Midbrain (tissue), 1 donor: ENCODE measurements at regions not wholly inside any gene's neighbourhood (a gene's known extent, or its start where the extent isn't known, plus 50 kb on each side); places are given as distances from the start of the nearest gene placed in this dataset.

Experiments
- DNase-seq: peaks from one replicate; lab custom pipeline; 2025; lab: John Stamatoyannopoulos, UW

DNA sequence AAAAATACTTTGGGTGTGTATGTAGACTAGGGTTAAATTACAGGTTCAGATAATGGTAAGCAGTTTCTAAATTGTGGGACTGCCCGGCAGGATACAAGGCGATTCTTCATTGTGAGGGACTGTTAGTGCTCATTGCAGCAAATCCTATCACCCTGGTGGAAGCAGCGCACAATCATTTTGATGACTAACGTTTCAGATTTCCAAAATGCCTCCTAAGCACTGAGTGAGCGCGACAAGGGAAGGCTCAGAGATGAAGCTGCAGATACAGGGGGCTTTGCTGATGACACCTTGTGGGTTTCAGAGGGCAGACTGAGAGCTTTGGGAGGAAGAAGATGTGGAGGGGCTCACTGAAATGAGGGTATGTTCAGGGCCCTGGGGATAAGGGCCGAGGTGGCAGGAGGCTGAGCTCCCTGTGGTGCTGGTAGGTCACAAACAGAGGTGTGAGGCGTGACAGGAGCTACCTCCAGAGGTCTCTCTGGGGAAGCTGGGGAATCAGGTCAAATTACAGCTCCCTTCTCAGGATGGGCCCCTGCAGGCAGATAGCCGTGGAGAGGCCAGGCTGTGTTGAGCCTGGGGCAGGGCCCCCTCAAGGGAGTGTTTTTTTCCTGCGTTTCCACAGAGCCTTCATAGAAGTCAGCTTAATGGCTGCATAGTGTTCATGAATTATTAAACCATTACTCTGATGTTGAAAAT, 84.5 kb upstream of the FYN start:
- no peak for DNase-seq

DNA sequence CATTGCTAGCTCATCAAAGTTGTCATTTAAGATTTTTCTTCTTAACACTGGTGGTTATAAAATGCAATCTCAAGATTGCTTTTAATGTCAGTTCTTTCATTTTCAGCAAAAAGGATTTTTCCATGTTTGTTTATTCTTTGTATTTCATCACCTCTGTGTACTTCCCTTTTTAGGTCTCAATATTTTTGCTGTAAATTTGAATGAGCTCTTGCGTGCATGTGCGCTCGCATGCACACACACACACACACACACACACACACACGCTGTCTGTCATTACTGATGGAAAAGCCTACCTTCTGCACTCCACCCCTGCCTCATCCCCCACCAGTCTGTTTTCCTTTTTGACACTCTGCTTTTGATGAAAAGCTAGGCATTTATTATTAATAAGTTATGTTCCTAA, 85.3 kb upstream of the FYN start:
- DNase-seq = no peak

DNA sequence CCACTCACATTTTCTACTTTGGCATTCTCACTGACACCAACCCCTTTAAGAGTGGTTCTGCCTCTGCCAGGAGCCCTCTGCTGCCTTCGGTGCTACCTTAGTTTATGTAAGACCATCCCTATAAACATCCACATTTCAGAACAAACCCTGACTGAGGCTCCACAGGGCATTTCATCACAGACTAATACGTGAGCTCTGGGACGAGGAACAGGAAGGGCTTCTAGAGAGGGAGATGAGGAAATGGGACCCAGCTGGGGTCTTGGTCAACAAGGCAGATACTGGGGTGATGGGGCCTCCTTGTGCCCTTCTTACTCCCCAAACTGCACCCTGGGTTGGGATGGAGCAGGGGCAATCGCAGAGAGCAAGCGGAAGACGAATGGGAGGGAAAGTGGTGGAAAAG, 86.5 kb upstream of the FYN start:
- no peak for DNase-seq

DNA sequence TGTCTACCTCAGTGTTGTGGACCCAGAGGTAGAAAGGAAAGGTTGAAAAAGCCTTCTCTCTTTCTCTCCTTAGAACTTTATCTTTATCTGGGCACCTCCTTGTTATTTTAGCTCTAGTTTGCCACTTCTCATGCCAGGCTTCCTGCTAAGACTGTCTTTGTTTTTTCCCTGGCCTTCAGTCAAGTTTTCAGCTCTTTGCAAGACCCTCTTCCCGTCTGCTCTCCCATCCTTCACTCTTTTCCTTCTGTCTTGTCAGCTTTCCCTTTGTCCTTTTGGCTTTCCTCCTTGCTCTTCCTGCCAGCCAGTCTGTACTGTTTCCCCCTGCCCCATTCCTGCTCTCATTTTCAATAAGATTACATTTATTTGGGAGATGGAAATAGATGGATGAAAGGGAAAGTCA, 86.8 kb upstream of the CCN6 start:
- DNase-seq = no peak

DNA sequence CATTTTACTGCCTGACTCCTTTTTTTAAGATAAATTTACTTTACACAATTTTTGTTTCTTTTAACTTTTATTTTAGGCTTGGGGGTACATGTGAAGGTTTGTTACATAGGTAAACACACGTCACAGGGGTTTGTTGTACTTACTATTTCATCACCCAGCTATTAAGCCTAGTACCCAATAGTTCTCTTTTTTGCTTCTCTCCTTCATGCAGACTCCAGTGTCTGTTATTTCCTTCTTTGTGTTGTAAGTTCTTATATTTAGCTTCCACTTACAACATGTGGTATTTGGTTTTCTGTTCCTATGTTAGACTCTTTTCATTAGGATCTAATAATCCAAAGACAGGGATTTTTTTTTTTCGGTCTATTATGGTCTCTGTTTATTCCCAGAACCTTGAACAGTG, 83.5 kb upstream of the CCN6 start:
- no peak for DNase-seq

DNA sequence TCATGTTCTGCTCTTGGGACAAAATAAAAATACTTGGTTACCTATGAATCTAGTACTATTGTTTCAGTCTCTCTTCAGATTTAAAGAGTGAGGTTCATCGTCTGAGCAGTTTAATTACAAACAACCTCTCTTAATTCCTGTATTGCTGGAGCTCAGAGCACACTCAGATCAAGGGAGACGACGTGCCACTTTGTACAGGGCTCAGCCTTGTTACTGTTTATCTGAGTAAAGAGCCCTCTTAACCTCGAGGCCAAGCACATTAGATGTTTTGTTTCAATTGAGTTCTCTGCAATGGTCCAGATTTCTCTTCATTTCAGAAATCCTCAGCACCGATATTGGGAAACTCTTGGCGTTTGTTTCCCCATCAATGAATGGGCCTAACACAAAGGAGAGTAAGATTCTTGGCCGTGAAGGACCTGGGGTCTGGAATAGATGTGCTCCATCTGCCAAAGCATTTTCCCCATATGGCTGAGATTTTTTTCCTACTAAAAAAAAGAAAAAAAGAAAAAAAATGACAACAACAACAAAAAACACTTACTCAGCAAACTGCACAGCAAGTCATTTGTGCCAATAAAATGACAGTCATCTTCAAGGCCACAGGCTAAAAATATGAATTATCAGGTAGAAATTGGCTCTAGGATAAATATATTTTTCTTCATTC, 82.6 kb upstream of the CCN6 start:
- DNase-seq = no peak

DNA sequence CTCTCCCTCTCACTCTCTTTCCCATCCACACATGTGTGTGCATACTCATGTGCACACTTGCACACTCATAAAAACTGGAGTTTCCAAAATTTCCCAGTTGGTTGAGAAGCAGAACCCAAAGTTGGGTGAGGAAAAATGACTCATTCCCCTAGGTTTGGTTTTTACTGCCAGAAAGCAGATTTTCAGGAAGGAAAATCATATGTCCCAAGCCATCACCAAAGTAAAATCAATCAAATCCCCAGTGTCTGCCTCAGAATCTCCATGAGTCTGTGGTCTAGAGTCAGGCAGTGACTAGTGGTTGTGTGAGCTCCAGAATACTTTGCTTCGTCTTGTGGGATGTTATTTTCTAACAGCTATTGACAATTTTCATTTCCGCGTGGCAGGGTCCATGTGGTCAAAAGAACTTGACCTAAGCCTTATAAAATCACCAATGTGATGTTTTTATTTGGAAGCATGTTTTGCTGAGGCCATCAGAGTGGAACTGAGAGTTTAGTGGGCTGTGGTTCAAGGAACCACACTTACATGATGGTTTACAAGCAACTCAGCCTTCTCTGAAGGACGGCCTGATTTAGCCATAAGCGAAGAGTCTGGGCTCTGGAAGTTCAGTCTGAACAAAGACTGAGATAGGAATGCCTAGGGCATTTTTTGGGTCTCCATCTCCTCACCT, 81.9 kb upstream of the CCN6 start:
- no peak for DNase-seq

DNA sequence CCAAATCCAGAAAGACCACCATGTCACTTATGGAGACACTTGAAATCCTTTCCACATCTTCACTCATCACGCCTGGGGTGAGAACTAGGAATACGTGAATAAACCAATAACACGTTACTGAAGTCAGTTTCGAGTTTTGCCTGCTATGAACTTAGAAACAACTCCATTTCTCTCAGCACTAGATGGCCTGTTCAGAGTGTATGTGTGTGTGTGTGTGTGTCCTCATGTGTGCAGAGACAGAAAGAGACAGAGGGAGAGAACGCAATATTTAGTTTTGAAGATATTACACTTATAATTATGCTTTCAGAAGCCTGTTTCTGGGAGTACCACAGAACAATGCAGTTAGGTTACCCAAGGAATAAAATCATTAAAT, 81.2 kb upstream of the CCN6 start:
- no peak for DNase-seq

DNA sequence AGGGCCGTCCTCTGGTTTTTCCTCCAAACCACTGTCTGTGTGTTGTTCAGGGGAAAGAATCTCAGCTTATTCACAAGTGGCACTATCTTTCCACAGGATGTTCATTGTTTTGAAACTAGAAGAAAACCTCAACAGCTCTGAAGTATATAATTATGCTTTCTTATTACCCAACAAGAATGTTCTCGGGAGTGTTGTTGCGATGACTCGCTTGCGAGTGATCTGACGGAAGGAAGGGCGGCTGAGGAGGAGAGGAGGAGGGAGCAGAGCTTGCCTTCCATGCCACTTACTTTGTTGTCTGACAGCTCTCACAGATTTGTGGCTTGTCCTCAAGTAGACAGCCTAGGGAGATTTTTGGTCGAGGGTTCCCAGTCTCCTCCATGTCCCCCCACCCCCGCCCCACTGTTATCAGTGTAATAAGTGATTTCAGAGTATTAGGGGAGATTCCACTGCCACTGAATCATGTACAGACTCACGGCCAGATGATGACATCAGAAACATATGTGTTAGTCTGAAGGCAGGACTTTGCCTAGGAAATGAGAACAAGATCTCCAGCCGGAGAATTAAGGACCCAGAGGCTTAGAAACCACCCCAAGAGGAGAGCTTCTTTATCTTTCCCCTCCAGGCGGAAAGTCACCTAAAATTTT, 80.7 kb upstream of the CCN6 start:
- DNase-seq = no peak

DNA sequence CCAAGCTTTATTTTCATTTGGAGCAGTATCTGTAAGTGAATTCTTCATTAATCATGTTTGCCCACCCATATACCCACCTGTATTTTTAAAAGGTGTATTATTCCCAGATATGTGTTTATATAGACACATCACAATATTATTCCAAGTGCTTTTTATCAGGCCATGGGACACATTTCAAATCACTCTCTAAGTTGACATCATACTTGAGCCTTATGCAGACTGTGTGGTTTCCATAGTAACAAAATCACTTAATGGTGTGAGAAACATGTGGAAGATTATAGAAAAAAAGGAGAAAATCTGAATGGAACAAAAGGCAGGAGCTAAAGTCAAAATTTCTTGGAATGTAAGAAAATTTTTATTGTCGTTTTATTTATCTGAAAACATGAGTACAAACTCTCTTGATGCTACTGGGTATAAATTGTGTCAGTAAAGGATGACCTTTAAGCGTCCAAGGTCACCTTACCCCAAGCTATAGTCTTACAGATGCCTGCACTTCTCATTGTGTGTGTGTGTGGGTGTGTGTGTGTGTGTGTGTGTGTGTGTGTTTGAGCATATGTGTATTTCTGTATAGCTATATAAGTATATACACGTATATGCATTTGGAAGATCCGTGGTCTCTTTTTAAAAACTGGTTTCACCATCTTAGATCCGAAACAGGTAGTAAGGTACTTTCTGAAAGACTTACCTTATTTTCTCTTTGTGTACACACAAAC, 79.8 kb upstream of the CCN6 start:
- DNase-seq = no peak

DNA sequence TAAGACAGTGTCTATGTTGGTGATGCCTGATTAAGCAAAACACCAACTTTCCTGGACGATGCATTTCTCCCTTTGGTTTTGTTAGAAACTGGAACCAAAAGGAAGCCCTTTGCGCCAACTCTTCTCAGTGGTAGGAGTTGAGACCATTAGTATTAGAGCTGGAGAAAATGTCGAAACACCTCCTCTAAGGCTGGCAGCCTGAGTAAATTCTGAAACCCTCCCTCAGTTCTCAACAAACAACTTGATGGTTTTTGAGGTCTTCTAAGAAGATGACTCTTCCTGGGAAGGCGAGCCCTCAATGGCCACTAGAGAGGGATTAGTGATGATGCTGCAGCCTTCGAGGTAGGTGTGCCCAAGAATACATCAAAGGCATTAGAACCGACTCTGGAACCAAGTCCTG, 78.4 kb upstream of the CCN6 start:
- no peak for DNase-seq

DNA sequence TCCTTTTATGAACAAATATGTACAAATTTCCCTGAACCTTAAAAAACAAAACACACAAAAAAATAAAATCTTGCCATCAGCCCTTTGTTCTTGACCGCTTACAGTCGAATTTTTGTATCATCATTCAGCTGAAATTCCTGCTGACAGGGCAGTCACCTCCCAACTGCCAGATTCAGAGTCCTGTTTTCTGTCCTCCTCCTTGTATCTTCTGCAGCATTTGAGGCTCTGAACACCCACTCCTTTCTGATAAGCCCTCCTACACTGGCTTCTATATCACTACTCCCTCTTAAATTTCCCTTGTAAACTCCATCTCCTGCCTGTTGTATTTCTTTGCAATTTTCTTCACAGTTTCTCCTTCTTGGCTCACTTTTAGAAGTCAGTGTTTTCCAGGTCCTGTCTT, 77.8 kb upstream of the CCN6 start:
- DNase-seq = no peak

DNA sequence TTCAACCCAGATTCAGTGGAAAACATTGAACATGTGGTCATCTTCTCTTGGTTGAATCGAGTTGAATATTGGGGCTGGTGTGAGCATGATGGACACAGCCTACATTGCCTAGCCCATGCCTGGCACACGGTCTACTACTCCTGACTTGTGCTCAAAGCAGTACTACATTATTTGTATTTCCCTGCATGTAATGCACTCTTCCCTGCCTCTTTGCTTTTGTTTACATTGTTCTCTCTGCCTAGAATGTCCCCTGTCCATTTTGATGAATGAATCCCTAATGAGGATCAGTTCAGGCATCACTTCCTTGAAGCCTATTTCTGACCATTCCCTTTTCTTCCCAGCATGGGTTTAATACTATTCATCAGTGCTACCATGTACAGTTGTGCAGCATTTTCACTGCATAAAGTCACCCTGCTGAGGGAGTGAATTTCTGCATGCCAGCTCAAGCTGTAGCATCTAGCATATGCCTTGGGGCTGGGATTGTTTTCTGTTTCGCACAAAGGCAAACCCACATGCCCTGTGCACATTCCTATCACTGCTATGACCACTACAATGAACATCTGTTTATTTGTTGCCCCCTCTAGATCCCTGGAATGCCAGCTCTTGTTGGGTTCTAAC, 75.3 kb upstream of the CCN6 start:
- DNase-seq = no peak

DNA sequence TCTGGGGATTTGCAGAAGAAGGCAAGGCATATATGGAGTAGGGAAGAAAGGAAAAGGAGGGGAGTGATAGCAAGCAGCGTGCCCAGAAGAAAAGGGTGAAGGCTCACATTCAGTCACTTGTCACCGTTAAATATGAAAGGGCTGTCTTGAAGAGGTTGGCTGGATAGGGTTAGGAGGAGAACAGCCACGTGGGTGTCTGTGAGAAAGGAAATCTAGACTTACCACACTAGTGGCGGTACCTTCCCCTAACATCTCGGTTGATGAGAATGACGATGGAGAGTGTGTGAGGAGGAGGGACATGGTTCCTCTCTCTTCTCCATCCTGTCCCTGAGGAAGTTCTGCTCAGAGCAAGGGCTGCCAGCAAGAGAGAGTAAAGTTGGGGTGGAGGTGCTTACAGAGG, 74.3 kb upstream of the CCN6 start:
- no peak for DNase-seq

DNA sequence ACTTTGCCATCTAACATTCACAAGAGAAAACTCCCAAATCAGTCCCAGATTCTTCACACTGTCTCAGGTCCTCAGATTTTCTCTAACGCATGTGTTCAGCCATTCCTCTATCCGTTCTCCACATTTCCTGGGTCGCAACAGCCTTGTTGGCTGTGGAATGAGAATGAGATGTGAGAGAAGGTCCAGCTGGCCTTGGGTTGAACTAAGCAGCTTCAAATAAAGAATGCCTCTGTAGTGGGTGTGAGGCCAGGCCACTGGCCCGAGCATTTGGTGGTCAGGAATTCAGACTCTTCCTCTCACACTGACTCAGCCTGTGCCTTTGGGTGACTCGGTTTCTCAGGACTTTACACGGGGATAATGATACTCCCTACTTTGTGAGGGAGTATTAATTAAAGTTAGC, 73.8 kb upstream of the CCN6 start:
- no peak for DNase-seq

DNA sequence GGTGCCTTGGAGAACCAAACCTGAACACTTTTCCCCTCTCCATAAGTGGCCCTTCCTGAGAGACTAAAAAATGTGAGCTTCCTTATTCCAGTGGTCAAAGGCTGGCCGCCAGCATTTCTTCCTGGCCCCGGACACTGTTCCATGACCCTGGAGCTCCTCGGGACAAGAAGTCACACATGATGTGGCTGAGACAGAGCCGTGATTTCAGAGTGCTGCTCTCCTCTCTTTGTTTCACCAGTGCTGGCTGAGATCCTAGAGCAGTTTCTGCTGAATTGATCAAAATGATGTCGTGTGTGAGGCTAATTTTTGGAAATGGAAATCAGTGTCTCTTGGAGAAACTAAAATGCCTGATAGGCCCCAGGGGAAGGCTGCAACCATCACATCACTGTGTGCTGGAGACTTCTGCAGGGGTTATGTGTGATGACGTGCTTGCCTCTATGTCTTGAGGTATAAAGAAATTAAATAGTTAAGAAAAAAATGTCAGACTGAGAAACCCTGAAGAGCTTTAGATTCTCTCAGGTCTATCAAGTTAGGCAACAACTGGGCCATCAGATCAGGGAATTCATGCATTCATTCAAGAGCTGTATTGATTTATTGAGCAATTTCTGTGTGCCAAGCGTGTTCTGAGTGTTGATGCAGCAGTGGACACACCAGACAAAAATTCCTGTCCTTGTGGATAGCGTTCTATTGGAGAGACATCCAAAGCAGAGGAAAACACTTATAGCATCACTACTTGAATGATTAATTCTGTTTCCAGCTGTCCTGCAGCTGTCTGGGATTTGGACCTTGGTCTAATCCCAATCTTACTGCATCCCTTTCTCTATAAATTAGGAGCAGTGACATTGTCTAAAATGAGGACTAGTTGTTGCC, 72.7 kb upstream of the CCN6 start:
- DNase-seq = no peak

DNA sequence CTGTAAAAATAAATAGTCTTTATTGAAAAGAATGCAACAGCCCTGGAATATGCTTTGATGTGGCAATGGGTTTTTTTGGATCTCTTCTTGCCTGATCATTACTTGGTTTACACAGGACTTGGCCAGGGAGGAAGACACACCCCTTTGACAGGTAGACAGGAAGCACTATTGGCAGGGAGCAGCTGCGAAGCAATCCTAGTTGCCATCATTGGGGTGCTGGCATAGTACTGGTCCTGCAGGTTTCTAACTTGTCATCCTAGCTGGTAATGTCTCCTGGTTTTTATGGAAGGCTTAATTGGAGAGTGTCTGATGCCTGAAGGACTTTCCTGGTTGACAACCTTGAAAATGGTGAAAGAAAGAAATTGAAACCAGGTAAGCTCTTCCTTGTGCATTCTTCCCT, 71.2 kb upstream of the CCN6 start:
- DNase-seq = no peak

DNA sequence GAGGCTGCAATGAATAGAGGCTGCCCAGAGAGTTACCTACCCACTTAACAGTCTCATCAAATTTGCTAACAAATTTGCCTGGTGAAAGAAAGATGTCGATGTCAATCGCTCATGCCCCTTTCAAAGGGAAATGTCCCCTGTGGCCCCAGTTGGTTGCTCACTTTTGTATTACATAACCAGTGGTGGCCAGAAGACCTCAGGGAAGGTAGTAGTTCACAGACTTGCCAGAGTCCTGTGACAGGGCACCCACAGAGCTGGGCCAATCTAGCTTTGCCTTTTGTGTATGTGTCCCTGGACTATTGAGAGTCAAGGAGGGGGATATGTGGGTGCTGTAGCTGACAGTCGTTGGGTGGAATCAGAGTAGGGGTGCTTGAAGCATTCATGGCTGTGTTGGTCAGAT, 70.7 kb upstream of the CCN6 start:
- DNase-seq = no peak

DNA sequence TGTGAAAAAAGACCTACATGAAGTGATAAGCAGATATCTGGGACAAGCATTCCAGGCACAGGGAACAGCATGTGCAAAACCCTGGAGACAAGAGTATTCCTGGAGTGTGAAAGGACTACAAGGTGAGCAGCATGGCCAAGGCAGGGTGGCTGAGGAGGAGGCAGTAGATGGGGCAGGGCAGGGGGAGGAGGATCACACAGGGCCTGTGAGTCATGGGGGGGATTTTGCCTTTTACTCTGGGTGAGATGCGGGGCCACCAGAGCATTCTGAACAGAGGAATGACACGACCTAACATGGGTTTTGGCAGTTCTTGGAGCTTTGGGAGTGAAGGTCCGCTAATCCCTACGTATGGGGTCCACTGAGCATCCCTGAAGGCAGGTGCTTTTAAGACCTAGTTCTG, 69.8 kb upstream of the CCN6 start:
- DNase-seq = no peak

DNA sequence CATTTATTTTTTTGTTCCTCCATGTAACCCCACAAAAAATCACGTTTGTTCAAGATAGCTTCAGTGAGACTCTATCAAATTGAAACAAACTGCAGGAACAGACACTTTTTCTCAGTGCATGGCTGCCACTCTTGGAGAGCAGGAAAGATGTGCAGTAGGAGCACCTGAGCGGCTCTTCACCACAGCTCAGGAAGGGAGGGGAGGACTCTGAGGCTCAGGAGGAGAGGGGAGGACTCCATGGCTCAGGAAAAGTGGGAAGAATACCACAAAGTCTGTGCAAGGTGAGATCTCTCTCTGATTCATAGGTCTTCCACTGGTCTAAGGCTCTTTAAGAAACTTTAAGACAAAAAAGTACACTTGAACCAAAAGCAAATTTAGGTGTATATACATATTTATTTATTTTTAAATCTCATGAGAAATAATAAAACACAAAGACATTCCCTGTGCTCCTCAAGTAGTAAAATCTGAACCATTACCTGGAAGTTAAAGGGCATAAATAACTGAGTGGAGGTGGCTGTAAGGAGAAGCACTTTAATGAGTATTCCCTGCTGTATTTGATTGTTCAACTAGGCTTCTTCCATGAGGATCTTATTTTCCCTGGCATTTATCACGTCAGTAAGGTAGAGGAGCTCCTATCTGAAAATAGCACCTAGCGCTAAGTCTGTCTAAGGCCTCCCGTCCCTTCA, 69.2 kb upstream of the CCN6 start:
- no peak for DNase-seq
